ENCODE measurements at regions not wholly inside any gene's neighbourhood (a gene's known extent, or its start where the extent isn't known, plus 50 kb on each side); places are given as distances from the start of the nearest gene placed in this dataset.

- Histone ChIP-seq H3K9me3 (no peaks in the 10 kb centered on the region), H3K4me1 (peaks cover 0 to 12% (median 4%) of the 10 kb centered on the region in 4 donors), H3K36me3 (peaks cover 0 to under 1% (median 0%) of the 10 kb centered on the region in 4 donors), H3K27ac (no peak overlapping the region), H3K27me3 (no peaks in the 10 kb centered on the region), H3K4me3 (no peak overlapping the region)
- TF ChIP-seq POLR2AphosphoS5 (IDR thresholded peaks at IDR 0.05) (no peak), CTCF (IDR thresholded peaks at IDR 0.05) (no peak), POLR2A (IDR thresholded peaks at IDR 0.05) (no peak), EP300 (IDR thresholded peaks at IDR 0.05) (no peak)
- ATAC-seq (ENCODE audit: low FRiP score in 2 of 2) (no peak), DNase-seq (no peak)
- 75 to 83% methylated on average over 4 of the region's 4 CpGs for WGBS, 2 donors
Observed at GRCh38 chr14:71488703-71489191, 443.5 kb upstream of the RGS6 start.

- Histone ChIP-seq H3K4me1 (peaks cover 0 to 12% (median 4%) of the 10 kb centered on the region in 4 donors), H3K27ac (no peak overlapping the region), H3K27me3 (no peaks in the 10 kb centered on the region), H3K9me3 (no peaks in the 10 kb centered on the region), H3K36me3 (no peaks in the 10 kb centered on the region), H3K4me3 (no peak overlapping the region)
- DNase-seq (no peak), ATAC-seq (ENCODE audit: low FRiP score in 2 of 2) (no peak)
- TF ChIP-seq POLR2AphosphoS5 (IDR thresholded peaks at IDR 0.05) (no peak), EP300 (IDR thresholded peaks at IDR 0.05) (no peak), POLR2A (IDR thresholded peaks at IDR 0.05) (no peak), CTCF (IDR thresholded peaks at IDR 0.05) (no peak)
- WGBS, 2 donors = 97 to 98% methylated on average over 3 of the region's 3 CpGs
Observed at GRCh38 chr14:71489742-71490141, 442.5 kb upstream of the RGS6 start.

- H3K27ac ChIP-seq = no peak overlapping the region
- H3K36me3 ChIP-seq = no peaks in the 10 kb centered on the region
- TF ChIP-seq EP300 (IDR thresholded peaks at IDR 0.05) (no peak), POLR2AphosphoS5 (IDR thresholded peaks at IDR 0.05) (no peak), CTCF (IDR thresholded peaks at IDR 0.05) (no peak), POLR2A (IDR thresholded peaks at IDR 0.05) (no peak)
- H3K4me3 ChIP-seq = no peak overlapping the region
- DNase-seq (no peak), ATAC-seq (ENCODE audit: low FRiP score in 2 of 2) (no peak)
- no peaks in the 10 kb centered on the region for H3K27me3 ChIP-seq
- WGBS, 2 donors = 66 to 67% methylated on average over 6 of the region's 6 CpGs
- H3K4me1 ChIP-seq = peaks cover 0 to 10% (median 4%) of the 10 kb centered on the region in 4 donors
- no peaks in the 10 kb centered on the region for H3K9me3 ChIP-seq
Observed at GRCh38 chr14:71491931-71492330, 440.3 kb upstream of the RGS6 start.

GRCh38 chr14:71492346-71492745, 439.9 kb upstream of the RGS6 start:
- no peak for TF ChIP-seq POLR2A (IDR thresholded peaks at IDR 0.05)
- TF ChIP-seq CTCF (IDR thresholded peaks at IDR 0.05) = no peak
- TF ChIP-seq POLR2AphosphoS5 (IDR thresholded peaks at IDR 0.05) = no peak
- TF ChIP-seq EP300 (IDR thresholded peaks at IDR 0.05) = no peak
- WGBS, 2 donors = 72% methylated on average over 5 of the region's 5 CpGs
- Histone ChIP-seq H3K4me3 (no peak overlapping the region), H3K9me3 (no peaks in the 10 kb centered on the region), H3K27me3 (no peaks in the 10 kb centered on the region), H3K27ac (no peak overlapping the region), H3K36me3 (no peaks in the 10 kb centered on the region), H3K4me1 (peaks cover 0 to 7% (median 3%) of the 10 kb centered on the region in 4 donors)
- DNase-seq (no peak), ATAC-seq (ENCODE audit: low FRiP score in 2 of 2) (no peak)

- ATAC-seq (ENCODE audit: low FRiP score in 2 of 2) = no peak
- DNase-seq = no peak
- H3K27ac ChIP-seq = no peak overlapping the region
Observed at GRCh38 chr14:71497645-71498086, 434.6 kb upstream of the RGS6 start.

More at GRCh38 chr14:71497645-71498086, 434.6 kb upstream of the RGS6 start:
- no peak for TF ChIP-seq CTCF (IDR thresholded peaks at IDR 0.05)
- TF ChIP-seq EP300 (IDR thresholded peaks at IDR 0.05) = no peak
- no peak for TF ChIP-seq POLR2AphosphoS5 (IDR thresholded peaks at IDR 0.05)
- TF ChIP-seq POLR2A (IDR thresholded peaks at IDR 0.05) = no peak
- Histone ChIP-seq H3K36me3 (no peaks in the 10 kb centered on the region), H3K4me1 (peaks cover 0 to 12% (median 8%) of the 10 kb centered on the region in 4 donors), H3K4me3 (no peak overlapping the region), H3K27me3 (no peaks in the 10 kb centered on the region), H3K9me3 (no peaks in the 10 kb centered on the region)
- WGBS, 2 donors = 33 to 50% methylated on average over 2 of the region's 2 CpGs
